Mesenchymal stem cell (in vitro differentiated cells and primary cell): ENCODE measurements at regions not wholly inside any gene's neighbourhood (a gene's known extent, or its start where the extent isn't known, plus 50 kb on each side); places are given as distances from the start of the nearest gene placed in this dataset.

Experiments
- DNase-seq: peaks from one replicate; pipeline ENCODE4 v3.0.0-alpha.2; 2013
- H2AFZ ChIP-seq: one replicate; pipeline ENCODE4 v1.6.1; 2013; ENCODE audit warnings: low read depth, mild to moderate bottlenecking, control low read depth, inconsistent platforms, low read length, moderate library complexity
- H2AK5ac ChIP-seq: 2 replicates; pipeline ENCODE4 v1.6.1; 2013; ENCODE audit warnings: low read length, moderate library complexity, mild to moderate bottlenecking, inconsistent platforms; ENCODE audit not compliant: severe bottlenecking
- H2BK120ac ChIP-seq: one replicate; pipeline ENCODE4 v1.6.1; 2013; ENCODE audit warnings: low read depth, mild to moderate bottlenecking, inconsistent platforms, low read length, moderate library complexity
- H2BK12ac ChIP-seq, 2 experiments: one replicate each; pipeline ENCODE4 v1.6.1; 2013; ENCODE audit warnings: inconsistent platforms in 2 of 2, low read length in 2 of 2, mild to moderate bottlenecking in 2 of 2, moderate library complexity in 2 of 2, control low read depth in 1 of 2
- H2BK15ac ChIP-seq: one replicate; pipeline ENCODE4 v1.6.1; 2013; ENCODE audit warnings: mild to moderate bottlenecking, low read depth, inconsistent platforms; ENCODE audit not compliant: poor library complexity, severe bottlenecking
- H2BK5ac ChIP-seq: 2 replicates; pipeline ENCODE4 v1.6.1; 2013; ENCODE audit warnings: low read depth, mild to moderate bottlenecking, low read length, control low read depth, inconsistent platforms; ENCODE audit not compliant: poor library complexity, severe bottlenecking
- H3K14ac ChIP-seq, 2 experiments: one replicate each; pipeline ENCODE4 v1.6.1; 2013; ENCODE audit warnings: inconsistent platforms in 2 of 2, low read length in 2 of 2, control low read depth in 1 of 2, mild to moderate bottlenecking in 1 of 2, moderate library complexity in 1 of 2
- H3K18ac ChIP-seq, 2 experiments: one replicate each; pipeline ENCODE4 v1.6.1; 2013; ENCODE audit warnings: inconsistent platforms in 2 of 2, low read length in 2 of 2, control low read depth in 1 of 2, low read depth in 1 of 2, mild to moderate bottlenecking in 1 of 2
- H3K23ac ChIP-seq, 2 experiments: one replicate each; pipeline ENCODE4 v1.6.1; 2013; ENCODE audit warnings: inconsistent platforms in 2 of 2, low read length in 2 of 2, mild to moderate bottlenecking in 2 of 2, moderate library complexity in 2 of 2, control low read depth in 1 of 2
- H3K27ac ChIP-seq: 2 replicates; pipeline ENCODE4 v1.5.1; 2013; ENCODE audit warnings: mild to moderate bottlenecking, moderate library complexity, low read length, control low read depth, inconsistent platforms; ENCODE audit not compliant: poor library complexity, severe bottlenecking
- H3K27me3 ChIP-seq, 2 experiments: 2 replicates each; pipeline versions ENCODE4 v1.6.1 to v1.7.0; 2013; ENCODE audit warnings: low read length in 2 of 2, mild to moderate bottlenecking in 2 of 2, moderate library complexity in 2 of 2, control low read depth in 1 of 2, inconsistent platforms in 1 of 2; ENCODE audit not compliant: control insufficient read depth in 1 of 2, insufficient read depth in 1 of 2
- H3K36me3 ChIP-seq, 2 experiments: 2 replicates each; pipeline versions ENCODE4 v1.6.1 to v1.7.0; 2013; ENCODE audit warnings: low read length in 2 of 2, control low read depth in 1 of 2, inconsistent platforms in 1 of 2, low read depth in 1 of 2, mild to moderate bottlenecking in 1 of 2; ENCODE audit not compliant: insufficient read depth in 2 of 2, control insufficient read depth in 1 of 2
- H3K4ac ChIP-seq, 2 experiments: one replicate each; pipeline ENCODE4 v1.6.1; 2013; ENCODE audit warnings: inconsistent platforms in 2 of 2, low read length in 2 of 2, mild to moderate bottlenecking in 2 of 2, moderate library complexity in 2 of 2, control low read depth in 1 of 2, low read depth in 1 of 2
- H3K4me1 ChIP-seq: 2 replicates; pipeline ENCODE4 v1.6.1; 2013; ENCODE audit warnings: low read depth, low read length, control low read depth; ENCODE audit not compliant: control insufficient read depth, insufficient read depth
- H3K4me2 ChIP-seq: 2 replicates; pipeline ENCODE4 v1.6.1; 2013; ENCODE audit warnings: low read length, mild to moderate bottlenecking, inconsistent platforms; ENCODE audit not compliant: poor library complexity, severe bottlenecking
- H3K4me3 ChIP-seq, 2 experiments: 2 replicates each; pipeline versions ENCODE4 v1.5.1 to v1.7.0; 2013; ENCODE audit warnings: low read length in 2 of 2, mild to moderate bottlenecking in 2 of 2, control low read depth in 1 of 2, low read depth in 1 of 2; ENCODE audit not compliant: insufficient read depth in 1 of 2
- H3K79me1 ChIP-seq: replicated peaks from 2 replicates; pipeline ENCODE4 v1.6.1; 2013; ENCODE audit warnings: mild to moderate bottlenecking, control low read depth, low read length, inconsistent platforms; ENCODE audit not compliant: poor library complexity, severe bottlenecking
- H3K9ac ChIP-seq: 2 replicates; pipeline ENCODE4 v1.7.0; 2013; ENCODE audit warnings: mild to moderate bottlenecking, low read length, moderate library complexity
- H3K9me3 ChIP-seq: 2 replicates; pipeline ENCODE4 v1.7.0; 2013; ENCODE audit warnings: mild to moderate bottlenecking, low read length; ENCODE audit not compliant: control insufficient read depth
- H4K8ac ChIP-seq: one replicate; pipeline ENCODE4 v1.6.1; 2013; ENCODE audit warnings: inconsistent platforms, mild to moderate bottlenecking, low read length, moderate library complexity
- H4K91ac ChIP-seq: one replicate; pipeline ENCODE4 v1.6.1; 2013; ENCODE audit warnings: mild to moderate bottlenecking, low read length, inconsistent platforms
- WGBS: methylation state at CpG from one replicate; pipeline ENCODE4 v1.1.7; 2013; ENCODE audit warnings: mixed read lengths; 5-methylcytosine and 5-hydroxymethylcytosine counted together

GRCh38 chr15:55108448-55108847, 88.3 kb downstream of the RSL24D1 start:
- Histone ChIP-seq H3K14ac (no peak overlapping the region), H3K36me3 (no peaks in the 10 kb centered on the region), H2AK5ac (no peak overlapping the region), H3K9me3 (no peaks in the 10 kb centered on the region), H2BK12ac (no peak overlapping the region), H3K4me2 (no peak overlapping the region), H3K79me1 (no peaks in the 10 kb centered on the region), H2BK15ac (no peak overlapping the region), H2BK120ac (no peak overlapping the region), H3K9ac (no peak overlapping the region), H3K4me1 (no peaks in the 10 kb centered on the region), H3K18ac (no peak overlapping the region), H2AFZ (no peak overlapping the region), H2BK5ac (no peak overlapping the region), H3K23ac (no peak overlapping the region), H3K4me3 (no peak overlapping the region), H4K8ac (no peak overlapping the region), H4K91ac (no peak overlapping the region), H3K27ac (no peak overlapping the region), H3K27me3 (peaks cover 0 to 4% of the 10 kb centered on the region in 2 experiments), H3K4ac (no peak overlapping the region)
- WGBS = 89% methylated on average over 4 of the region's 5 CpGs
- no peak for DNase-seq

- H3K23ac ChIP-seq = no peak overlapping the region
- no peak overlapping the region for H2BK15ac ChIP-seq
- no peak overlapping the region for H3K27ac ChIP-seq
- no peak overlapping the region for H2BK5ac ChIP-seq
- no peaks in the 10 kb centered on the region for H3K36me3 ChIP-seq
- H3K4ac ChIP-seq = no peak overlapping the region
- no peaks in the 10 kb centered on the region for H3K4me1 ChIP-seq
- H4K91ac ChIP-seq = no peak overlapping the region
- no peak for DNase-seq
- H3K4me2 ChIP-seq = no peak overlapping the region
- no peak overlapping the region for H3K14ac ChIP-seq
- H3K18ac ChIP-seq = no peak overlapping the region
- no peak overlapping the region for H2AK5ac ChIP-seq
- no peaks in the 10 kb centered on the region for H3K9me3 ChIP-seq
- no peak overlapping the region for H4K8ac ChIP-seq
- no peak overlapping the region for H3K9ac ChIP-seq
- H3K27me3 ChIP-seq = peaks cover 0 to 7% of the 10 kb centered on the region in 2 experiments
- H2AFZ ChIP-seq = no peak overlapping the region
- H3K79me1 ChIP-seq = no peaks in the 10 kb centered on the region
- no peak overlapping the region for H3K4me3 ChIP-seq
- no peak overlapping the region for H2BK12ac ChIP-seq
- WGBS = 55% methylated on average over 3 of the region's 3 CpGs
- H2BK120ac ChIP-seq = no peak overlapping the region
Measured at GRCh38 chr15:55106155-55106554, 90.6 kb downstream of the RSL24D1 start.

GRCh38 chr15:55094136-55094535, 102.6 kb downstream of the RSL24D1 start:
- DNase-seq = no peak
- no peak overlapping the region for H3K18ac ChIP-seq
- H3K14ac ChIP-seq = no peak overlapping the region
- H3K79me1 ChIP-seq = no peaks in the 10 kb centered on the region
- no peaks in the 10 kb centered on the region for H3K27me3 ChIP-seq
- H3K9me3 ChIP-seq = no peaks in the 10 kb centered on the region
- H3K4ac ChIP-seq = no peak overlapping the region
- H2BK12ac ChIP-seq = no peak overlapping the region
- H2BK5ac ChIP-seq = no peak overlapping the region
- no peak overlapping the region for H2BK15ac ChIP-seq
- no peak overlapping the region for H2AFZ ChIP-seq
- WGBS = no CpG with 5 or more reads among the region's 2 CpGs
- no peaks in the 10 kb centered on the region for H3K36me3 ChIP-seq
- H3K4me3 ChIP-seq = no peak overlapping the region
- no peak overlapping the region for H2BK120ac ChIP-seq
- H4K8ac ChIP-seq = no peak overlapping the region
- H3K4me1 ChIP-seq = no peaks in the 10 kb centered on the region
- H4K91ac ChIP-seq = no peak overlapping the region
- no peak overlapping the region for H3K23ac ChIP-seq
- no peak overlapping the region for H3K4me2 ChIP-seq
- H3K9ac ChIP-seq = no peak overlapping the region
- no peak overlapping the region for H2AK5ac ChIP-seq
- no peak overlapping the region for H3K27ac ChIP-seq

DNA sequence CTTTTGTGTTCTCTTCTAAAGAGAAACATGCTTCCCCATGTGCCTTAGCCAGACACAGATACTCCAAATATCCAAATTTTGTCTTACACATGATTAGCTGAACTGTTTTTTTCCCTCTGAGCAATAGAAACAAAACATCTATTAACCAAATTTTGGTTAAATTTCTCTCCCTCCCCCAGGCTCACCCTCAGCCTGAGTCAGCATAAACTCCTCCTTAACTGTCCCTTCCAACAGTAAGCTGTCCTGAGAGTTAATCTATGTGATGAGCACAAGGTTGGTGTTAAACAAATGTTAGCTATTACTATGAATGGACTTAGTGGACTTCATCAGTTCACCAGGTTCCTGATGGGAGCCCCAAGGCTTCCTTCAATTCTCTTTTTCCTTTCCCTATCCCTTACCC, 108.5 kb downstream of the RSL24D1 start:
- no peaks in the 10 kb centered on the region for H3K4me1 ChIP-seq
- H3K27ac ChIP-seq = no peak overlapping the region
- no peak overlapping the region for H2AFZ ChIP-seq
- H2BK15ac ChIP-seq = no peak overlapping the region
- H3K18ac ChIP-seq = no peak overlapping the region
- no peak for DNase-seq
- H3K9ac ChIP-seq = no peak overlapping the region
- no peak overlapping the region for H4K91ac ChIP-seq
- no peaks in the 10 kb centered on the region for H3K9me3 ChIP-seq
- H3K4me2 ChIP-seq = no peak overlapping the region
- H2AK5ac ChIP-seq = no peak overlapping the region
- H3K79me1 ChIP-seq = no peaks in the 10 kb centered on the region
- H3K14ac ChIP-seq = no peak overlapping the region
- no peak overlapping the region for H3K4ac ChIP-seq
- H3K36me3 ChIP-seq = no peaks in the 10 kb centered on the region
- no peak overlapping the region for H2BK120ac ChIP-seq
- no peaks in the 10 kb centered on the region for H3K27me3 ChIP-seq
- no peak overlapping the region for H3K4me3 ChIP-seq
- no peak overlapping the region for H2BK12ac ChIP-seq
- H2BK5ac ChIP-seq = no peak overlapping the region
- H4K8ac ChIP-seq = no peak overlapping the region
- no peak overlapping the region for H3K23ac ChIP-seq
